ENCODE measurements at regions not wholly inside any gene's neighbourhood (a gene's known extent, or its start where the extent isn't known, plus 50 kb on each side); places are given as distances from the start of the nearest gene placed in this dataset.
"Not testable (repeated sequence)": the region's sequence is repeated elsewhere in the genome, so short reads cannot be mapped to it uniquely, and the experiment has no call there.

DNA sequence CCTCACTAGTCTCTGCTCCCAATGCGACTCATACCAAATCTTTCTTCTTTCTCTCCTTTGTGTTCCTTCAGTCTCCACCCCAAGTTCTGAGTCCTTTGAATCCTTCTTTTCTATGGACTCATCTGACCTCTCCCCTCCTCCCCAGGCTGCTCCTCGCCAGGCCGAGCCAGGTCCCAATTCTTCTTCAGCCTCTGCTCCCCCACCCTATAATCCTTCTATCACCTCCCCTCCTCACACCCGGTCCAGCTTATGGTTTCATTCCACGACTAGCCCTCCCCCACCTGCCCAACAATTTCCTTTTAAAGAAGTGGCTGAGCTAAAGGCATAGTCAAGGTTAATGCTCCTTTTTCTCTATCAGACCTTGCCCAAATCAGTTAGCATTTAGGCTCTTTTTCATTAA lies 518.5 kb downstream of the MATN1 start:
- not testable (repeated sequence) for H3K4me1 ChIP-seq (ENCODE audit: control insufficient read depth in 1 of 2, insufficient read depth in 1 of 2, low read depth in 1 of 2, low read length in 1 of 2); H3K4me3 ChIP-seq (ENCODE audit: low read depth in 1 of 2, low read length in 1 of 2); H3K27me3 ChIP-seq; H3K9me3 ChIP-seq; H3K27ac ChIP-seq; H3K36me3 ChIP-seq

DNA sequence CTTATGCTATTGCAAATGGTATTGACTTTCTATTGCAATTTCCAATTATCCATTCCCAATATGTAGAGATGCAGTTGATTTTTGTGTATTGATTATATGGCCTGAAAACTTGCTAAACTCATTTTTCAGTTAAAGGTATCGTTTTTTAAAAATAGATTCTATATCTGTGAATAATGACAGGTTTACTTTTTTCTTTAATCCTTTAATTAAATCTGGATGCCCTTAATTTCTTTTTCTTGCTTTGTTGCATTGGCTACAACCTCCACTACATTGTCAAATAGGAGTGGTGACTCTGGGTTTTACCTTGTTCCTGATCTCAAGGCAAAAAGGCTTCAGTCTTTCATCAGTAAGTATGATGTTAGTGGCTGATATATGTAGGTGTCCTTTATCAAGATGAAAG lies 522.4 kb downstream of the MATN1 start:
- Histone ChIP-seq H3K27me3 (peaks cover 11% of the 10 kb centered on the region), H3K4me1 (ENCODE audit: control insufficient read depth in 1 of 2, insufficient read depth in 1 of 2, low read depth in 1 of 2, low read length in 1 of 2) (no peaks in the 10 kb centered on the region), H3K9me3 (no peaks in the 10 kb centered on the region), H3K27ac (no peak overlapping the region), H3K4me3 (ENCODE audit: low read depth in 1 of 2, low read length in 1 of 2) (no peak overlapping the region), H3K36me3 (no peaks in the 10 kb centered on the region)
- TF ChIP-seq, protein P1, sequence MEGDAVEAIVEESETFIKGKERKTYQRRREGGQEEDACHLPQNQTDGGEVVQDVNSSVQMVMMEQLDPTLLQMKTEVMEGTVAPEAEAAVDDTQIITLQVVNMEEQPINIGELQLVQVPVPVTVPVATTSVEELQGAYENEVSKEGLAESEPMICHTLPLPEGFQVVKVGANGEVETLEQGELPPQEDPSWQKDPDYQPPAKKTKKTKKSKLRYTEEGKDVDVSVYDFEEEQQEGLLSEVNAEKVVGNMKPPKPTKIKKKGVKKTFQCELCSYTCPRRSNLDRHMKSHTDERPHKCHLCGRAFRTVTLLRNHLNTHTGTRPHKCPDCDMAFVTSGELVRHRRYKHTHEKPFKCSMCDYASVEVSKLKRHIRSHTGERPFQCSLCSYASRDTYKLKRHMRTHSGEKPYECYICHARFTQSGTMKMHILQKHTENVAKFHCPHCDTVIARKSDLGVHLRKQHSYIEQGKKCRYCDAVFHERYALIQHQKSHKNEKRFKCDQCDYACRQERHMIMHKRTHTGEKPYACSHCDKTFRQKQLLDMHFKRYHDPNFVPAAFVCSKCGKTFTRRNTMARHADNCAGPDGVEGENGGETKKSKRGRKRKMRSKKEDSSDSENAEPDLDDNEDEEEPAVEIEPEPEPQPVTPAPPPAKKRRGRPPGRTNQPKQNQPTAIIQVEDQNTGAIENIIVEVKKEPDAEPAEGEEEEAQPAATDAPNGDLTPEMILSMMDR (IDR thresholded peaks at IDR 0.05) = no peak

DNA sequence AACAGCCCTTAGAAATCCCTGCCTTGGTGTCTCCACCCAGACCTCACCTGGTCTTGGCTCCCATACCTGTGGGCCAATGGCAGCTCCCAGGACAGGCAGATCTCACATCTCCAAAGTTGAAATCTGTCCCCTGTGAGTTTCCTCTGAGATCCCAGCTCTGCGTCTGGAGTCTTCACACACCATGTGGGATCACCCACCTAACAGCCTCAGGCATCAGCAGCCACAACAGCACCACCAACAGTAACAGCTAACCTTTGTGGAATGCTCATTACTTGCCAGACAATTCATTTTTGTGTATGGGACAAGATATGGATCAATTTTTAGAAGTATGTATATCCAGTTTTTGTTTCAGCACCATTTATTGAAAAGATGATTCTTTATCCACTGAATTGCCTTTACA lies 523.2 kb downstream of the MATN1 start:
- H3K4me3 ChIP-seq (ENCODE audit: low read depth in 1 of 2, low read length in 1 of 2) = no peak overlapping the region
- H3K4me1 ChIP-seq (ENCODE audit: control insufficient read depth in 1 of 2, insufficient read depth in 1 of 2, low read depth in 1 of 2, low read length in 1 of 2) = no peaks in the 10 kb centered on the region
- no peaks in the 10 kb centered on the region for H3K9me3 ChIP-seq
- TF ChIP-seq, protein P1 (IDR thresholded peaks at IDR 0.05) = no peak
- peaks cover 11% of the 10 kb centered on the region for H3K27me3 ChIP-seq
- no peaks in the 10 kb centered on the region for H3K36me3 ChIP-seq
- no peak overlapping the region for H3K27ac ChIP-seq

DNA sequence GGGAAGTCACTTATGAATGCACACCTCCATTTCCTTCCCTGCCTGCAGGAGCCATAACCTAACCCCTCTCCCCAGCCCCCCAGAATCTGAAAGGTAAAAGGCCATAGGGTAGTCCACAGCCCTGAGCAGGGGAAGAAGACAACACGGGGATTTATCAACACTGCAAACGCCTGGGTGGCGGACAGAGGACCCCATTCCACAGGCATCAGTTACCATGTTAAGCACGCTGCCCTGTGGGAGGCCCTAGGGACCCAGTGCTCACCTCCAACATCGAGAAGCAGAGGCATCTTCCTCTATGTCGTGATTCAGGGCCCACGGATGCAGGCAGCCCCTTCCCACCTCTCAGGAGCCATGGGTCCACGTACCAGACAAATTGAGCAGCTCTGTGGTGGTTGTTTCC lies 523.8 kb downstream of the MATN1 start:
- no peak overlapping the region for H3K27ac ChIP-seq
- H3K4me3 ChIP-seq (ENCODE audit: low read depth in 1 of 2, low read length in 1 of 2) = no peak overlapping the region
- TF ChIP-seq, protein P1 (IDR thresholded peaks at IDR 0.05) = no peak

DNA sequence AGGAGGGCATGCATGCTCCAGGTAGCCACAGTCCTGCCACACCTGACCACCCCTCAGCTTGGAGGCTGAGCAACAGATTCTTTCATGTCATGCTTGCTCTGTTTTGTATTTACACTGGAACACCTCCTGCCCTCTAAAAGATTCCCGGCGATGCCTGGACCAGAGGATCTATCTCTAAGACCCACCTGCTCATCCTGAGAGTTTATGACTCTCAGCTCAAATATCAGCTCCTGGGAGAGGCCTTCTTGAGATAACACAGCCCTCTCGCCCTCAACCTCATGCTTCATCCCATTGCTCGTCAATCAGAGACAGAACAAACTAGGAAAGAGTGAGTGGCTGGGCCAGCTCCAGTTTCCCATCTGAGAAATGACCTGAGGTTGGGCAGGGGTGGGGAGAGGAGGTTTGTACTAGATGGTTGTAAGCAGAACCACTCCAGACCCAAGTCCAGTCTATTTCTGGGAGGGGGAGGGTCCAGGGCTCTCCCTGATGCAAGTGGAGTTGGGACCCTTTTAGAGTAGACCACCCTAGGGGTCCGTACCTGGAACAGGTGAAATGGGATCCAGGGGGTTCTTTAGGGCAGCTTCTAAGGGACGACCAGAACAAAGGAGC lies 524.5 kb downstream of the MATN1 start:
- H3K27me3 ChIP-seq = peaks cover 11% of the 10 kb centered on the region
- no peak overlapping the region for H3K27ac ChIP-seq
- H3K9me3 ChIP-seq = no peaks in the 10 kb centered on the region
- H3K4me1 ChIP-seq (ENCODE audit: control insufficient read depth in 1 of 2, insufficient read depth in 1 of 2, low read depth in 1 of 2, low read length in 1 of 2) = no peaks in the 10 kb centered on the region
- TF ChIP-seq, protein P1 (IDR thresholded peaks at IDR 0.05) = no peak
- H3K4me3 ChIP-seq (ENCODE audit: low read depth in 1 of 2, low read length in 1 of 2) = no peak overlapping the region
- no peaks in the 10 kb centered on the region for H3K36me3 ChIP-seq

More for the DNA sequence above, 523.8 kb downstream of the MATN1 start:
- no peaks in the 10 kb centered on the region for H3K4me1 ChIP-seq (ENCODE audit: control insufficient read depth in 1 of 2, insufficient read depth in 1 of 2, low read depth in 1 of 2, low read length in 1 of 2)
- peaks cover 11% of the 10 kb centered on the region for H3K27me3 ChIP-seq
- H3K36me3 ChIP-seq = no peaks in the 10 kb centered on the region
- H3K9me3 ChIP-seq = no peaks in the 10 kb centered on the region

DNA sequence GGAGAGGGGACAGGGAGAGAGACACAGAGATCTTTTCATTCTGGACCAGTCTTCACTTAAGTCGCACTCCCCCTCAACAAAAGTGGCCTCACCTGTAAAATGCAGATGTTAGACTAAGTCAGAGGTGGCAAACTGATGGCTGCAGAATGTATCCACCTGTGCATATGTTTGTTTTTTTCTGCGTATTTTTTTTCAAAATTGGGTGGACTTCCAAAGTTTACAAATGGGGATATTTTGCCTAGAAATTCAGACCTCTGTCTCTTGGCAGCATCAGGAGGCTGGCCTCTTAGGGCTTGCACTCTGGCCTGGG lies 525.0 kb downstream of the MATN1 start:
- Histone ChIP-seq H3K36me3 (no peaks in the 10 kb centered on the region), H3K9me3 (no peaks in the 10 kb centered on the region), H3K27ac (no peak overlapping the region), H3K27me3 (peaks cover 11% of the 10 kb centered on the region), H3K4me3 (ENCODE audit: low read depth in 1 of 2, low read length in 1 of 2) (no peak overlapping the region), H3K4me1 (ENCODE audit: control insufficient read depth in 1 of 2, insufficient read depth in 1 of 2, low read depth in 1 of 2, low read length in 1 of 2) (no peaks in the 10 kb centered on the region)
- TF ChIP-seq, protein P1 (IDR thresholded peaks at IDR 0.05) = no peak
